Eye (tissue), 1 donor: ENCODE measurements at regions not wholly inside any gene's neighbourhood (a gene's known extent, or its start where the extent isn't known, plus 50 kb on each side); places are given as distances from the start of the nearest gene placed in this dataset.

Experiments
- DNase-seq: peaks from one replicate; pipeline ENCODE4 v3.0.0-alpha.2; 2015

DNA sequence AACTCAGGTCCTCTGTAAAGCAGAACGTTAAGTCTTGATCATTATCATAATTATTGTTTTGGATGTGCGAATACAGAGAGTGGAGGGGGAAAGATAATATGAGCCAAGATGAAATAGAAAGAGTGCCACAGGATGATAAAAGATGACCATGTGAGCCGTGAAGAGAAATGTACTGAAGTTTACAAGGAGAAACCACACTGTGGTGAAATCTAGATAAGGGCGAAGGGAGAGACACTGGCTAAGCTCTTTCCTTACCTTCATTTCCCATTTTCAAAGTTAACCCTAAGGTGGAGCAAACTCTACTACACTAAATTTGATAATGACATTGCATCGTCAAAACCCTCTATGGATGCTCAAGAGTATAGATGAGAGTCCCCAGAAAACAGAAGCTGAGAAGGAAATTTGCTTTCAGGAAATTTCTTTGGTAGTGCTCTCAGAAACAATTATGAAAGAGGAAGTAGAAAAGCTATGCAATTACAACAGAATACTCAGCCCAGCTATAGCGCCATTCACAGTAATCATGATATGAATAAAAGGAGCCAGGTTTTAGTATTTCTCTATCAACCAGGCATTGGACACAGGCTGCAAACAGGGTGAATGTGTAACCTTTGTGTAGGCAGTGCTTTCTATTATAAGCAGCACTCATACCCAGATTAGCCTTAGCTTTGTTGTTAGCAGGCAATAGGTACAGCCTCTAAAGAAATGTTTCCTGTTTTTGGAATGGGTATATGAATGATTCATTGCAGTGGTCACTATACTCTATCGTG is 1080.7 kb downstream of the GRIK2 start:
- no peak for DNase-seq

DNA sequence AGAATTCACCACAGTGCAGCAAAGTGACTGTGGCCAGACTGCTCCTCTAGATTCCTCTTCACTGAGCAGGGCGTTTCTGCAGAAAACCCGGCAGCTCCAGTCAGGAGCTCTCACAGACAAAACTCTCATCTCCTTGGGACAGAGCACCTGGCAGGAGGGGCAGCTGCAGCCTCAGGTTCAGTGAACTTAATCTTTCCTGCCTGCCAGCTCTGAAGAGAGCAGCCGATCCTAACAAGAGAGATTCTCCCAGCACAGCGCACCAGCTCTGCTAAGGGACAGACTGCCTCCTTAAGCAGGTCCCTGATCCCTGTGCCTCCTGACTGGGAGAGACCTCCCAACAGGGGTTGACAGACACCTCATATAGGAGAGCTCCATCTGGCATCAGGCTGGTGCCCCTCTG is 1065.5 kb downstream of the GRIK2 start:
- DNase-seq, result no peak

DNA sequence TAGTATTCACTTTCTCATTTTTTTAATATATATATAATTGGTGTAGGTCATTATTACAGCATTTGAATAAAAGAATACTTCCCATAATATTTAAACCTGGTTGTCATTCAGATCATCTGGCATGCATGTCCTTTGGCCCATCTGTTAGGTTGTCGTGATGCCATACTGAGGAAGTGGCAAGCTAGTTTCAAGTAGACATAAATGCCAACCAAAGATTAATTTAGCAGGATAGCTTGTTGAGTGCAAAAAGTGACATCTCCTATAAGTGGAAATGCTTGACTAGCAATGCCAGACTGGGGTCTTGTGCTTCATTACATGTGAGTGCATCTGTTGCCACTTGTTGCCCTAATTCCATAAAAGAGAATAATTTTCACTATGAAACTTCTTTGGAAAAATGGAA is 1044.7 kb downstream of the GRIK2 start:
- no peak for DNase-seq

DNA sequence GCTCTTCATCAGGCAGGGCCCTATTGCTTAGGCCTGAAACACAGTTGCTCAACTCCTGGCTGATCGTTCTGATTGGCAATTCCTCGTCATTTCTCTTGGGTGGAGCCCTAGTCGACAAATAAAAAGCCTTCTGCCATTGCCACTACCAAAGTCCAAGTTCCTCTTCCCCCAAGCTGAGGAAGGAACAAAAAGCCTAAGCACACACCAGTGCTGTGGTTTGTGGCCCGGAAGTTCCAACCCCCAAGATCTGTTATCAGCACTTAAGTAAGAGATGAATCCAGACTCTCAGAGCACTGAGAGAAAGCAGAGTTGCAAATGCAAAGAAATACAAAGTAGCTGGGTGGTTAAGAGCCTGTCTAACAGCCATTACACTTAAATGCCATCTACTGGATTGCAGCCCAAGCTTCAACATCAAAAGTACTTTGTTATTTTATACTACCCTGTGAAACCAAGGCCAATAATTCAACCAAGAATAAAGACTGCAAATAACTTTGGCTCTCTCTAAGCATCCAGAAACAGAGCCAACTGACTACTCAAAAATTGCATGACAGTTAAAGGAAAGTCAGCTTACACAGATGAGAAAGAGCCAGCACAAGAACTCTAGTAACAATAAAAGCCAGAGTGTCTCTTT is 1024.0 kb downstream of the GRIK2 start:
- DNase-seq, result no peak

DNA sequence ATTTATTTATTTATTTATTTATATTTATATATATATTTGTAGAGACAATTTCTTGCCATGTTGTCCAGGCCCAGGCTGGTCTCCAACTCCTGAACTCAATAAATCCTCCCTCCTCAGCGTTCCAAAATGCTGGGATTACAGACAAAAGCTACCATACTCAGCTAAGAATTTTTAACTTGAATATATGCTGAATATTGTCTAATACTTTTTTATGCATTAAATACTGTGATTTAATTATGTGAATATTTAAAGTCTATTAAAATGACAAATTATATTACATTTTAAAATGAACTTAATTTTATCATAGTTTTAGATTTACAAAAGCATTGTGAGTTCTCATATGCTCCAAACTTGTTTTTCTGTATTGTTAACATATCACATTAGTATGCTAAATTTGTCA is 1022.4 kb downstream of the GRIK2 start:
- DNase-seq, result no peak

DNA sequence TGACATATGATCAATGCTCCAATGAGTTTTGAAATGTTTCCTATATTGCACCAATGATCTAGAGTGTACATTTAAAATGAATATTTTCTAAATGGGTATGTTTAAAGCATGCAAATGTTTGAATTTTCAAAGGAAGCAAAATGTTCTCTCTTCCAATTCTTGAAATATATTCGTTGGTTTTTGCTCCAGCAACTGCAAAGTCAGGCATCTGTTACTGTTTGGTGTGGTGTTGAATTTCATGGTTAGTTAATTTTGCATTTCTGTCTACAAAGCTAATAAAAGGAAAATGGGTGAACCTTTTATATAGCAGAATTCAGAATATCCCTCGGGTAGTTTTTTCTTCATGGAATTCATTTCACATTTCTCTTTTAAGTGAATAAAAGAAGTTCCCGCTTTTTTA is 1018.3 kb downstream of the GRIK2 start:
- DNase-seq, result no peak

DNA sequence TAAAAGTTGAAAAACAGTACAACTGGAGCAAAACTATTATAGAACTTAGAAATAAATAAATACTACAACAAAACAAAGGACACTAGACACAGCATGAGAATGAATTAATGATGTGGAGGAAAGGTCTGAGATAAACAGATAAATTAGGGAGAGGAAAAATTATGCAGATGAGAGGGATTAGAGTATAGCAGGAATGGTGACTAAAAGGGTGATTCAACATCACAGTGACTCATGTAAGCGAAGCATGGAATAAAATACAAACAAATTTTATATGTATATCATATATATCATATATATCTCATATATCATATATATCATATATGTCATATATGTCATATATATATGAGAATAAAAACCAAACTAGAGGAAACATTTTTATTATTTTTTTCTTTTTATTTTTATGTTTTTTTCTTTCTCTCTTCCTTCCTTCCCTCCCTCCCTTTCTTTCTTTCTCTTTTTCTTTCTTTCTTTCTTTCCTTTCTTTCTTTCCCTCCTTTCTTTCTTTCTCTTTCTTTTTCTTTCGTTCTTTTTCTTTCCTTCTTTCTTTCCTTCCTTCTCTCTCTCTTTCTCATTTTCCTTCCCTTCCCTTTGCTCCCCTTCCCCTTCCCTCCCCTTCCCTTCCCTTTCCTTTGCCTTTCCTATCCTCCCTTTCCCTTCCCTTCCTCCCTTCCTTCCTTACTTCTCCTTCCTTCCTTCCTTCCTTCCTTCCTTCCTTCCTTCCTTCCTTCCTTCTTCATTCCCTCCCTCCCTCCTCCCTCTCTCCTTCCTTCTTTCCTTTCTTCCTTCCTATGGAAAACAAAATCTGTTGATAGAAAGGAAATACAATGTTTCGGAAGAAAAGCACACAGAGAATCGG is 1014.6 kb downstream of the GRIK2 start:
- DNase-seq, result no peak

DNA sequence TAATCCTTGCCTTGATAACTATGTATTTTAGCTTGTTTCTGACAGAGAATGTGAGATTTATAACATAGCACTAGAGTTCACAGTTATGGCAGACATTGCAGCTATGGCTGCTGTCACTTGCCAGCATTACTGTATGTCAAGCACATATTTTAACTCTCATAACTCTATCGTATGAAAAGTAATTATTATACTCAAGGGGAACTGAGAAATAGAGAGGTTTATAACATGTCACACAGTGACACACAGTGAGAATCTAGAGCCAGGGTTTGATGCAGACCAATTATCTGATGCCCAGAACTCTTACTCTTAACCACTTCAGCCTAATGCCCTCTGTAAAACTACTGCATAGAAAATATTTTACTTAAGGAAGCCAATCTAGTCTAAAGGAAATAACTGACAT is 1012.4 kb downstream of the GRIK2 start:
- no peak for DNase-seq

DNA sequence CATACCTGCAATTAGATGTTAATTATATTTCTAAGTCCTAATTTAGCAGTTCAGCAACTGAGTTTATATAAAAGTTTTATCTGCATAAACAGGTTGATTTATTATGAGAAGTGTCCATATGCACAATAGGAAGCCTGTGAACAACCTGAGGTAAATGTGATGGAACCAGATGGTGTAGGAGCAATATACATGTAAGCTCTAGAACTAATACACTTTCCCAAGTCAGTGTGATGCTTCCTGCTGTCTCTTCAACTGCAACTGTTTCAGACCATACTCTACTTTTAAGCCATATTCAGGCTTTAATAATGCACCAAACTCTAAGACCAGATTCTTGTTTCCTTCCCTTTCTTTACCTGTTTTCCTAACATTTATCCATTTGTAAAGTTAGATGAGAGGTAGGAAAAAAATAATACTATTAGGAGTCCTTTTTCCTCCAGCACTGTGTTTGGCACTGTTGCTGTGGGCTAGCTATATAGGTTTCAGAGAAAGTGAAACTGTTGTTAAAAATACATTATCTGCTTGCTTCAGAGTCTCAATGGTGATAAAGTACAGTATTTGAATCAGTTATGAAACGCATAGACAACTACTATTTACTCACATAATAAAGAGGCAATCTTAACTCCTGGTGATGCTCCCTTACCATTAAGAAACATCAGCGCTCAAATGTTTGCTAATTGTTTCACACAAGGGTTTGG is 1009.3 kb downstream of the GRIK2 start:
- no peak for DNase-seq

DNA sequence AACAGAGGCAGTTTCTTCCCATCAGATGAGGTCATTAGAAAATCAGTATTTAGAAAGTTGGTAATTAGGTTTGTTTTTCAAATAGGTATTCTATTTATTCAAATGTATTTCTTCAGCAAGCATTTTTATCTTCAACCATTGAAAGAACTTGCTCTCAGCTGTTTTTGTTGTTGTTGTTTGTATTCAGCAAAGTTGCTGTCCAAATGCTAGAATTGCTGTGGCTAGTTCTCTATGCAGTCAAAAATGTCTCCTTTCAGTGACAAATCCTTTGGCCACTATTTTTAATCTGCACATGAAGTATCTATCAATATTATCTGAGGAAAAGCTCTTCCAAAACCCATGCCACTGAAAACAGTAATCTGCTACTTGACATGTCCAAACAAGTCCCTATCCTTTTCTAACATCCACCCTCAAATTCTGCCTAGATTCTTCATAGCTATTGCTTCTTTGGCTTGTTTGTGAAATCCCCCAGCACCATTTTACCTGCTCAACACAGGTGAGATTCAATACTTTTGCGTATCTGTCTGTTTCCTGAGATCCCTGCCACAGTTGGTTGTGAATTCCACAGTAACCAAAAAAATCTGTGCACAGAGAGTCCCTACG is 1005.4 kb downstream of the GRIK2 start:
- no peak for DNase-seq

DNA sequence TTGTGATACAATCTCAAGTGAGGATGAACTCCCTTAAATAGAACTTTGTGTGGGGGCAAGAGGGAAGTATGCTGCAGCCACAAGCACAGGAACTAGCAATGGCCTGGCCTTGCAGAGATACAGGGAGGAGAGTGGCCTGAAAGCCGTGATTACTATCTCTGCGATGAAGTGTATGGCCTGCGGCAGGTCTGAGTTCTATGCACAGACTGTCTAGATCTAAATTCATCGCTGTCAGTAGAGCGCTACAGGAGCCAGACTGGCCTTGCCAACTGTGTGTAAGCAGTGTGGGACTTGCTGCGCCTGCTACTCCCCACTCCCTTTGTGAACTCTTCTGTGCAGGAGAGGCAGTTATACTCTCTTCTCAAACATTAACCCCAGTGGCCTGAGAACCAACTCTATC is 997.0 kb downstream of the GRIK2 start:
- DNase-seq, result no peak

DNA sequence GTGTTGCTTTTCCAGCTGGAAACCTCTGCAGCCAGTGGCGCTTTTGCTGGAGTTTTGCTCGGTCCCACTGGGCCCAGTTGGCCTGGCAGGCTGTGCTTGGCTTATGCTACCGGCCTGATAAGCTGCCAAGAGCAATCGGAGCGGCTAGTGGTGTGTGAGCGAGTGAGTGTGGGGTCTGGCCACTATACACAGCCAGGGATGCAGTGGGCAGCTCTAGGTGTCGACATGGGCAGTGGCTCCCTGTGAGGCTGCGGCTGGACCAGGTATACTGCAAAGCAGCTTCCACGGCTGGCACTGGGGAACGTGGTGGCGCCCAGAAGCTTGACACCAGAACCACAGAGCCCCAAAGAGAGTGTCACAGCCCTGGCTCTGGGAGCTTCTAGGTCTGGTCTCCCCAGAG is 996.5 kb downstream of the GRIK2 start:
- DNase-seq, result no peak

DNA sequence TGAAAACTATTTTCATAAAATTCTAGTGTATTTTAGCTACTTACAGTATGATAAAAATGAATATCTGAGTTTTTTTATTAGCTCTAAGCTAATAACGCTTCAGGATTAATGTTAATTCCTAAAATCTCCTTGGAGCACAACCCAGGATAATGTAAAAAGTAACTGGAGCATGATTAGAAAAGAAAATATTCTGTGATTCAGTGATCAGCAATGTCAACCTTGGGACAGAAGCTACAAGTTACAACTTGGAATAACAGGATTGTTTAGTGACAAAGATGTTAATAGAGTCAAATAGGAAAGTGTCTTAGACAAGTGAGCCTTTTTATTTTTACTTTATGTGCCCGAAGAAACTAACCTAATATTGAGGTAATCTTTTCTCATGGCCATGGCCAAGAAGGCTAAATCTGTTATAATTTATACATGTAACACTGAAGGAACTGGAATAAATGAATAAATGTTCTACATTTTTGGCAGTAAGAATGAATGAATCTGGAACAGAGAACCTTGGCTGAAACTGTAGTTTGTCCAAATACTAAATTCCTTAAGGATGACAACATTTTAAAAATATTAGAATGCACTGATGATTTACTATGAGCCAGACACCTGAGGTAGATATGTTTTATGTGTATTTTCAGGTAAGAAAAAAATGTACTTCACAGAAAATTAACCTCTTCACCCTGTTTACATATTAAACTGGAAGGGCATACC is 994.0 kb downstream of the GRIK2 start:
- DNase-seq, result no peak

DNA sequence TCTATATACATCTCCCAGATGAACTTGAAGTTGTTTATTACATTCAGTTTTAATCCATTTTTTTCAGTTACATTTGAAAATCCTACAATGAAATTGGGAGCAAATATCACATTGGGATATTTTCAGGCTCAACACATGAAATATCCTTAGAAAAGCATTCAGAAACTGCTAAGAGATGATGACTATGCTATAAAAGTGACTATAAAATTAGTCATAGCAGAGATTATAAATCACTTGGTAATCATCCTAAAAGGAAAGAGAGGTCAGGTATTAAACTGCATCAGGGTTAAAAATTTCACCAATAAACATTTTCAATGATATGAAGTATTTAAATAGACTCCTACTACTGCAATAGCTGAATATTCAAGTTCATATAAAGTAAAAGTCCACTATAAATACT is 987.7 kb downstream of the GRIK2 start:
- DNase-seq, result no peak

DNA sequence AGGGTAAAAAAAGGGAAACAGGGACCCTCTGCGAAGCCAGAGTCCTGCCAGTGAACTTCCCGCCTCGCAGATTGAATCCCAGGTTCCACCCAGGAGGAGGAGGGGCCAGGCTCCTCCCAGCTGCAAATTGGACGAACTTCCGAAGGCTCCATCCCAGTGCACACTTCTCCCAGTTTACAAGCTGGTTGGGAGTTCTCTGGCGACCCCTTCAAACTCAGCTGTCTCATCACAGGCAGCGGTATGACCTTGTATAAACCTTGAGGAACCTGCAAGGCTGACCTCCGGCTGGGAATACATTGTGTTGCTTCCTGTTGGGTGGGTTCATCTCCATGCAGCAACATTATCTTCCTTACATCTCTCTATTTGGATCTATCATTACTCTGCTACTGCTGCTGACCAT is 962.7 kb downstream of the GRIK2 start:
- no peak for DNase-seq

DNA sequence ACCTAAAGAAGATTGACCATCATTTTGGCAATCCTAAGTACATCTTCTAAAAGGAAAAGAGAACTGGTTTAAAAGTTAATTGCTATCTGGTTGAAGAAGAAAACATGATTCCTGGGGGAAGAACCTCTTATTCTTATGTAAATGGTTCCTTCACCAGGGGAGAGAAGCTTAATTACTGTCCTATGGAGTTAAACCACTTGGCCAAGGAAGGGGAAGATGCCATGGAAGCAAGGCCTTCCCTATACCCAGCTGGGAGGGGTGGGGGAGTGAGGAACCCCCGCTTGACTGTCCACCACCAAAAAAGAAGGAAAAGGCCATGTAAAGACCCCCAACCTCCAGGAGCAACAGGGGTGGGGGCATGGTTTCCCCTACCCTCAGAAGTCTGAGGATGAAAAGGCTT is 962.1 kb downstream of the GRIK2 start:
- DNase-seq, result no peak

DNA sequence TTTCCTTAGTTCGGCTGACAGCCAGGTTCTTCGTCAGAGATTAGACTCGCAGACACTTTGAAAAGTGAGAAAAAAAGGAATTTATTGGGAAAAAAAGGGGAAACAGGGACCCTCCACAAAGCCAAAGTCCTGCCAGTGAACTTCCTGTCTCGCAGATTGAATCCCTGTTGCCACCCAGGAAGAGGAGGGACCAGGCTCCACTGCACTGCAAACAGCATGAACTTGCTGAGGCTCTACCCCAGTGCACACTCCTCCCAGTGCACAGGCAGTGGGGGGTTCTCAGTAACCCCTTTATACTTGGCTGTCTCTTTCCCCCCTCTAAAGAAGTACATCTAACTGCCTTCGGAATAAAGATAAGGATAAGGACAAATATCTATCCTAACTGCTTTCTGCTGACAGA is 959.0 kb downstream of the GRIK2 start:
- DNase-seq, result no peak

DNA sequence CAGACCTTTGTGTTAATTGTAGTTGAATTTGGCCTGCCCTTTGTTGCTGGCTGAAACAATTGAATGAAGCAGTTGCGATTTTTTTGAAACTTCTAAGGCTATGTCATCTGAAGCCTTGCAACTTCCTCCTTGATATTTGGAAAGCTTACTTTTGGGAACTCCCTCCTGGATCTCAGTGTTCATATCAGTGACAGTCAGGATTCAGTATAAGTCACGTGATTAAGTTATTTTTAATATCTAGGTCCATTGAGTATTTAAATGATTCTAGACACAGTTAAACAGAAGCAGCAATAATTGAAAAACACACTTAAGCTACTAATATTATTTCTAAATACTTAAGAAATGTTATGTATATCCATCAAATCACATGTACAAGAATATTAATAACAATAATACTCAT is 951.3 kb downstream of the GRIK2 start:
- DNase-seq, result no peak

DNA sequence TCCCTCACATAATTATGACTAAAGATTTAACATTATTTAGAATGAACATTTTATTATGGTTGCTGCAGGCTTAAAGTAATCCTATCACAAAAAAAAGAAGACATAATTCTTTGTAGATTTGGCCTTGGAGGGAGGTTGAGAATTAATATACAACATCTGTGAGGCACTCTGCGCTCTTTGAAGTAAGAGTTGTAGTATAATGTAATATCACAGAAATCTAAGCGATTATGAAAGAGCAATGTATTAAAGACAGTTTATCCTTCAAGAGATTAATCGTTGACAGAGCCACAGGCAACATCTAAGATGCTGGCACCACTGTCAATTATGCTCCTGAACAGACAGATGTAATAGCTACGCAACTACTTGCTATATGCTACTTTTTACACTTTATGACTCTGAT is 946.8 kb downstream of the GRIK2 start:
- peak; percentile 3 for DNase-seq

DNA sequence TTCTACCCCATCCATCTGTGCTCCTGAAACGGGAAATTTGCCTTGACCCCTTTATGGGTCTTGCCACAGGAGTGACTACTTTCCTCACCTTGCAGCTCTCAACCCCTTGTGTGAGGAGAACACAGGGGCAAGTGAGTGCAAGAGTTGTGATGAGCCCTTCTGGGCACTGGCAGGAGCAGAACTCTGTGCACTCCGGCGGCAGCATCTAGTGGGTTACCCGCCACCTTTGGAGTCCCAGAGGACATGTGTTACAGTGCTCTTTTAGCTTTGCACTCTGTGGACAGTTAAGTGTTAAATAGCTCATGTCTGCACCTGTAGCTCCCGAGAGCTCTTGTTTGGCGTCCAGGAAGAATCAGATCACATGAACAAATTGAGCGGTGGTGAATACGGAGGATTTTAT is 940.2 kb downstream of the GRIK2 start:
- no peak for DNase-seq

DNA sequence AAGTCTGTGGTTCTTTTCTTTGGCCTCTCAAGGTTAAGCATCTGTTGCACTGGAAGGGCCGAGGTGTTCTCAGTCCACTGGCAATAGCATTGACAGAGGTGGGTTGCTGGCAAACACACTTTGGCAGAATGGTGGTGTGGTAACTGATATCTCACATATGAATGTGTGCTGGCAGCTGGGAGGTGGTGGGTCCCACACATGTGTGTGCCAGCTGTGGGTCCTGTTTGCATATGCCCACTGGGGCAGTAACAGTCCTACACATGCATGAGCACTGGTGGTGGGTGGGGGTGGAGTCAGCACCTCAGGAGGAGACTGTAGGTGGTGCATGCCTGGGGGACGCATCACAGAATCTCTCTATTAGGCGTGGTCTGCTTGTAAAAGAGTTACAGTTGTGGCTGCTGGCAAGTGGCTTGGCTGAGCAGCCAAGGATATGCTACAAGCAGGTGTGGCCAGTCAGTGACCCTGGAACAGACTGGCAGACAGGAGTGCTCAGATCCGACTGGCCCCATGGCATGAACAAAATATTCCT is 934.3 kb downstream of the GRIK2 start:
- no peak for DNase-seq

DNA sequence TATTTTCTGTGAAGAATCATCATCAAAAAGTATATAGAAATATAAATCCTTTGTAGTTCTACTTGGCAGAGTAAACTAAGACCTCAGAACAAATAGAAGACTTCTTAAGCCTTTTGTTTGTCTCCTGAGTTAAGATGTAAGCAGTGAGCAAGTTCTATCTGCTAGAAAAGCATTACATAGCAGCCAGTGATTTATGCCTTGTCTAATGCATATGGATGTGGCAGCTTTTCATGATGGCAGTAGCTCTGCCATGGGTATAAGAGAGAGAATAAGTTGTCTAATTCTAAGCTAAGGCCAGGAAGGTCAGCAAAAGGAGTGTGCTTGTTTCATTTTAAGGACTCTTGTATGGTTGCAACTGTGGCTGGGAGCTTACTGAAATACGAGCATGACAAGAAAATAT is 920.2 kb downstream of the GRIK2 start:
- DNase-seq, result no peak
